ENCODE measurements at regions not wholly inside any gene's neighbourhood (a gene's known extent, or its start where the extent isn't known, plus 50 kb on each side); places are given as distances from the start of the nearest gene placed in this dataset.

GRCh38 chr11:95692526-95693260 lies 96.9 kb downstream of the FAM76B start:
- no peak for DNase-seq (ENCODE audit: low read depth)

GRCh38 chr11:95690100-95690499 lies 99.5 kb downstream of the FAM76B start:
- DNase-seq (ENCODE audit: low read depth) = no peak

DNA sequence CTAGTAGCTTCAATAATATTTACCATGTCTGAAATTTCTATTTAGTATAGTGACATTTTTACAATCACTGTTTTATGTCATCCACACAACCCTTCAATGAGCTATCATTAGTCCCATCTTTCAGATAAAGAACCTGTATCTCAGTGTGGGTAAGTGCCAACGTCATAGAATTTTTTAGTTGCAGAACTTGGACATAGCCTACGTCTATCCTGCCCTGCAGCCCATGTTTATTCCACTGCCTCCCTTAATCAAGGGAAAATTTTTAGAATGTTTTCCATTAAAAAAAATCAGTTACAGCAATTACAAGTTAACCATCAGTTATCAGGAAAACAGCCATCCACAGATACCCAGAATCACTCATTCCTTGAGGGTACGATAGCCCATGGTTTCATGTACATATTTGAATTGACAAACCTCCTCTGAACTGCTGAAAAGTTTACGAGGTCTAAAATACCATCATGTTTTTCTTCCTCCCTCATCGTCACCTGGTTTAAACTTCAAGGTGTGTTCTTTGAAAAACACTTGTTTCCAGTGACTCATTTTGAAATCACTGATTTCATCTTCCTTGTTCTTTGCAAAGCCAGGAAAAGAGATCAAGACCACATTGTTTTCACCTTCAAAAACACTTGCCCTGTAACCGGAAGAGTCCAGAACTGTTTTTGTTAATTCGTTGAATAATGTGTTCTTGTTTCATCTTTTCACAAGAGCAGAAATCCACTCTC lies 100.9 kb downstream of the FAM76B start:
- DNase-seq (ENCODE audit: low read depth) = no peak

DNA sequence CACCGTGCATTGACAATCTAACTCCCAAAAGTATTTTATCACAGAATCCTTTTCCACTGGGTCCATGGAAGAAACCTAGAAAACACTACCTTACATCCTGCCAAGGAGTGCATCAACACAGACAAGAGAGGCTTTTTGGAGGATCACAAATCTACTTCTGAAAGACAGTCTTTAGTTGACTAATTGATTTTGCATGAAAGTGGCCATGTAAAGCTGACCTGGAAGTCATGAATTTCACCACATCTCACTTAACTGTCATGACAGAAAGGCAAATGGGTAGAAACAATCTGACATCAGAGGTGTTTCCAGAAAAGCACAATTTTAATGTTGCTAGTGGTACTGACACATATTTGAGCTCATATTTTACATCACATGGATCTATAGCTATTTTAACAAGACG lies 101.6 kb downstream of the FAM76B start:
- no peak for DNase-seq (ENCODE audit: low read depth)

DNA sequence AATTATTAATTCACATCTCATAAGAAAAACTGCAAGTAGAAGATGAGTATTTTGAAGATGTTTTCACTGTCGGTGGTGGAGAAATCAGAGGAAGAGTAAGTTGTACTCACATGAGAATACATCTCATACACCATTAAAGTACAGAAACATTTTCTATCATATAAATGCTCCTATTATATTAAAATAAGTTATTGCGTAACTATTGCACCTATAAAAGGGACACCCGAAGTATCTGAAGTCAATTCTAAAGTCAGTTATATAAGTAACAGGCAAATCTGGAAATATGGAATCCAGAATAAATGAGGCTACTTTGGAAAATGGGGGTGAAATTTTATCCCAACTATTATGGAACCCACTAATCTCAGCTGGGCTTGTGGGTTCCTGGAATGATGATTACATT lies 103.3 kb downstream of the FAM76B start:
- DNase-seq (ENCODE audit: low read depth) = no peak

DNA sequence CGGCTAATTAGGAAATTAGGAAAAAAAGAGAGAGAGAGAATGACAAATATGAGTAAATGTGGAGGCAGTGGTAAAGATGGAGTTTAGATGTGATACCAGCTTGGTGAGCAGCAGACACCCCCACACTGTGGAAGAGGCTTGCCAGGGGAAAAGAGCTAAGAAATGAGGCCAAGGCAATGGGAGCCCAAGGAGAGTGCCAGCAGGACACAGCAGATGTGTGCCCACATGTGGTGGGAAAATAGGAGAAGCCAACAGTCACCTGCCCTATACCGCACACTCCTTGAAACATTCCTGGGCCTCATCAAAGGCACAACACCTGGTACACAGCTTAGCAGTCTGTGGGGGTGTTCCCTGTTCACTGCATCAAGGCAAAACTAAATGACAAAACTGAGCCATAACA lies 104.9 kb downstream of the FAM76B start:
- DNase-seq (ENCODE audit: low read depth) = no peak

GRCh38 chr11:95684170-95684569 lies 105.4 kb downstream of the FAM76B start:
- DNase-seq (ENCODE audit: low read depth) = no peak

- no peak for DNase-seq (ENCODE audit: low read depth)
These were observed 107.0 kb downstream of the FAM76B start for GRCh38 chr11:95682552-95682951.

DNA sequence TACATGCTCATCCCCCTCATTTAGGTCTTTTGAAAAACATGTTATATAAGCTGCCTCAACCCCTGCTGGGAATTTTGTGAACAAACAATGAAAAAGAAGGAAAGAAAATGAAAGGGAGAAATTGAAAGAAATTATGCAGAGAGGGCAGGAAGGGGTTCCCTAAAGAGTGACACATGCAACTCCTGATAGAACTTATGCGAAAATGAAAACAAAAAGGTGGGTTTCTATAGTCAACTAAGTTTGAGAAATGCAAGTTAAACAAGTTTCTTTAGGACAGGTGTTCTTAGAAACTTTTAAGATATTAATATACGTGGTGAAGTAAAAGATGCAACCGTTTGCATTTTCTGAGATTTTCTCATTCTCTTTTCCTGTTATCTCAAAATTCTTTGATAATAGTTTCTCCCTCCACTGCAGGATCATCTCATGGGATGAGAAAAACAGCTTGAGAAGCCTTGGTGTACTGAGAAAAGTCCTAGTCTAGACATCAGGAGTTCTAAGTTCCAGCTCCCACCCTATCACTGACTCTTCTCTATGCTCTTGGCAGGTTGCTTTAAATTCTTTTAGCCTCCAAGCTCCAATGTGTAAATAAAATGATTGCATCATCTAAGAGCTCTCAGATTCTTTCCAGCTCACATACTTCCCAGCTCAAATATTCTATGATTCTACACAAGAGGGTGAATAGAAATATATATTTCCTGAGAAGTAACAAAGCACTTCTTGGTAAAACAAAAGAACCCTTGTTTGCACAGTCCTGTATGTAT lies 109.2 kb downstream of the FAM76B start:
- no peak for DNase-seq (ENCODE audit: low read depth)

GRCh38 chr11:95678988-95679387 lies 110.6 kb downstream of the FAM76B start:
- no peak for DNase-seq (ENCODE audit: low read depth)

GRCh38 chr11:95676308-95676707 lies 113.3 kb downstream of the FAM76B start:
- DNase-seq (ENCODE audit: low read depth) = no peak

DNA sequence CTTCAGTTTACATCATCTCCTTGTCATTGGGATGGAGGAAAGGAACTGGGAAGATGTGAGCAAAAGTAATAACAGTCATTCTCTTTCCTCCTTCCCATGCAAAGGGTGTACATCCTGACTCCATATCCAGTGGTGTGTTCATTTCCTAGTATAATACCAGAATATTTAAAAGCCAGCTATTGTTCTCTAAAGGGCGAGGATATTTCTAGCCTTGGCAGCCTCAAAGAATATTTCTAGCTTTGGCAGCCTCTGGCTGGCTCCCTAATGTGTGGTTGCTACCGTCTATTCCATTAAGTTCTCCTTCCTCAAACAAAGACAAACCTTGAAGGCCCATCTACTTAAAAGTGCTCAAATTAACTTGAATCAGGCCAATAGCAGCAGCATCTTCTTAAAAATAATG lies 114.0 kb downstream of the FAM76B start:
- DNase-seq (ENCODE audit: low read depth) = no peak

DNA sequence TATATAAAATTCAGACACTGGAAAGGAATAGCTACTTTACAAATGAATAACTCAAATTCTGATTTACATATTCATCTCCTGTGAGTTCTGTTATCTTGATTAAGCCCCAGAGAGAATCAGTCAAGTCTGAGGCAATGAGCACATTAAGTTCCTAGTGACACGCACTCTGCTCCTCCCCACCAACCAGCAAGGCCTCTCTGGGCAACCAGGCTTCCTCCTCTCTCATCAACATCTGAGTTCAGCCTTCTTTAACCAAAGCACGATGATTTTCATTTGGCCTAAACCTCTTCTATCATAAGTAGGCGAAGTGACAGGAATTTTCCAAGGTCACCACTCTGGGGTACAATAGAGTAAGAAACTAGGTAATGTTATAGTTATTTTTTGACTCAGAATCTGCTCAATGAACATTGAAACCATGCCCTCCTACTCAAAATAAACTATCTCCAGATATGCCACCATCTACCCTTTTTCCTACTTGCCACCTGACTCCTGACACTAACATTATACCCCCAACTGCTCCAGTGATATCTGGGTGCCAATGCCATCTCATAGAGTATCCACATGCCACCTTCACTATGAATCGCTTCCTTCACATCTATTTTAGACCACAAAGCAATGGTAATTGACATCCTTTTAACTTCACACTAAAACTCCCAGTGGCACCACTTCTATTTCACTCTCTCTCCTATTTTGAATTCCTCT lies 114.8 kb downstream of the FAM76B start:
- DNase-seq (ENCODE audit: low read depth) = peak; percentile 19

- DNase-seq (ENCODE audit: low read depth) = no peak
These were observed 117.8 kb downstream of the FAM76B start for GRCh38 chr11:95671768-95672167.

DNA sequence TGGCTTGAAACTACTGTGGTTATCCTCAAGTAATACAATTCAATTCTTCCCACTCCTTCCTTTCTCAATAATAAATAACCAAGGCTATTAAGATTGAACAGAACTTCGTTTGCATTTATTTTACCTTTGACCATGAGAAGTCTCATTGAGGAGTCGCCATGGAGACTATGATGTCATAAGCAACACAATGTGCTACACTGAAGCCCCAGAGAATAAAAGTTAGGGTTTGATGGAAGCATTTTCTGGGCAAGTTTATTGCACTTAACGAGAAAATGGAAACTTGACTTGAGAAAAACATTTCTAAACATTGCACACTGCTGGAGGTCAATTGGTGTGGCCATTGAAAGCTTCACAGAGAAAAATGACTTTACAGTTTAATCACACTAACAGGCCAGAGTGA lies 121.5 kb downstream of the FAM76B start:
- DNase-seq (ENCODE audit: low read depth) = no peak

- DNase-seq (ENCODE audit: low read depth) = no peak
These were observed 128.4 kb downstream of the FAM76B start for GRCh38 chr11:95661162-95661561.

- DNase-seq (ENCODE audit: low read depth) = no peak
These were observed 129.5 kb downstream of the FAM76B start for GRCh38 chr11:95660038-95660437.

- DNase-seq (ENCODE audit: low read depth) = no peak
These were observed 130.5 kb downstream of the FAM76B start for GRCh38 chr11:95659088-95659487.

DNA sequence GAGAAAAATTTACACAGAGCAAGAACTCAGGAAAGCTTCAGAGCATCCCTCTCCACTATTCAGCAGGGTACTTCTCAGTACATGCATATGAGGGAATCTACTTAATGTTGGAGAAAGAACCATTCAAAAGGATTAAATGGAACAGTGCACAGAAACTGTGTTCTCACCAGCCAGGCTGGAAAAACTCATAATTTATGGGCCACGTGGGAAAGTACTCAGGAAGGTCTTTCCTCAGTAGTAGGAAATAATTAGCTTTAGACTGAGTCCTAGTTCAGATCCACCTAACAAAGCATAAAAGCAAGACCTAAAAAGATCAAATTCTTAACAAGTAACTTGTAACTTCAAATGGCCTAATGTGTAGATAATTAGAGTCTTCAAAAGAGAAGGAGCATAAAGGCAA lies 134.0 kb downstream of the FAM76B start:
- no peak for DNase-seq (ENCODE audit: low read depth)

DNA sequence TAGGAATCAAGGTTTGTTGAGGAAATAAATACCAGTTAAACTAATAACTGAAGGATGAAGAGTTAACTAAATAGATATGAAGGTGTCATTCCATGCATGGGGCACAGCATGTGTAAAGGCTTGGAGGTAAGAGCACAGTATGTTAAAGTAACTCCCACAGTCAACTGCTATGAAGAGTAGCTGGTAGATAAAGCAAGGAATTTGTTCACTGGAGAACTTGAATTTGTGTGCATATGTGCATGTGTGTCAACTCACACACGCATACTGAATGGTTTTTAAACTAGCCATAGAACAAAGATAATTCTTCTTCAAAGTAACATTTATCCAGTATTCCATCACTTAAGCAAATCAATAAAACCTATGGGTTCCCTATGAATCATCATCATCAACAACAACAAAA lies 135.9 kb downstream of the FAM76B start:
- DNase-seq (ENCODE audit: low read depth) = no peak

- no peak for DNase-seq (ENCODE audit: low read depth)
These were observed 136.5 kb downstream of the FAM76B start for GRCh38 chr11:95653099-95653498.

GRCh38 chr11:95652002-95652472 lies 137.5 kb downstream of the FAM76B start:
- DNase-seq (ENCODE audit: low read depth) = no peak
